ENCODE measurements at regions not wholly inside any gene's neighbourhood (a gene's known extent, or its start where the extent isn't known, plus 50 kb on each side); places are given as distances from the start of the nearest gene placed in this dataset.

DNA sequence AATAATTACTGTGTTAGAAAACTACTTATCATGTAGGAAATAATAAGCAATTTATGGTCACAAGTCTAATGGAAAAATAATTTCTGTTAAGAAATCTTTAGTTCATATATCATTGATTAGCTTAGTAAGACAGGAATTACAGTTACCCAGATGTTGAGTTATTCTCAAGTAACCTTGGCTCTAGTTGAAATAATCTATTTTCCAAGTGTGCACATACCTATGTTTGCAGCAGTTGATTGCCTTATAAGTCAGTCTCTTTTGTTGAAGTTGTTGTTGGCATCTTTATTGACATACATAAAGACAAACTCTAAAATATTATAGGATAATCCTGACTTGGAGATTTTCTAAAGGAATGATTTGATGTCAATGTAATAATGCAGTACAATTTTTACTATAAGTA lies 511.4 kb upstream of the KLF12 start:
- TF ChIP-seq ZNF589 (CRISPR knock-in tag; conservative IDR thresholded peaks at IDR 0.05): no peak
- no peak for TF ChIP-seq NFIC (IDR thresholded peaks at IDR 0.05; ENCODE audit: low read length)
- TF ChIP-seq, protein P1, sequence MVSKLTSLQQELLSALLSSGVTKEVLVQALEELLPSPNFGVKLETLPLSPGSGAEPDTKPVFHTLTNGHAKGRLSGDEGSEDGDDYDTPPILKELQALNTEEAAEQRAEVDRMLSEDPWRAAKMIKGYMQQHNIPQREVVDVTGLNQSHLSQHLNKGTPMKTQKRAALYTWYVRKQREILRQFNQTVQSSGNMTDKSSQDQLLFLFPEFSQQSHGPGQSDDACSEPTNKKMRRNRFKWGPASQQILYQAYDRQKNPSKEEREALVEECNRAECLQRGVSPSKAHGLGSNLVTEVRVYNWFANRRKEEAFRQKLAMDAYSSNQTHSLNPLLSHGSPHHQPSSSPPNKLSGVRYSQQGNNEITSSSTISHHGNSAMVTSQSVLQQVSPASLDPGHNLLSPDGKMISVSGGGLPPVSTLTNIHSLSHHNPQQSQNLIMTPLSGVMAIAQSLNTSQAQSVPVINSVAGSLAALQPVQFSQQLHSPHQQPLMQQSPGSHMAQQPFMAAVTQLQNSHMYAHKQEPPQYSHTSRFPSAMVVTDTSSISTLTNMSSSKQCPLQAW (CRISPR knock-in tag; IDR thresholded peaks at IDR 0.05): no peak
- no peak for TF ChIP-seq JUND (CRISPR knock-in tag; IDR thresholded peaks at IDR 0.05)
- no peak for TF ChIP-seq EP300 (IDR thresholded peaks at IDR 0.05; ENCODE audit: low read depth in 2 of 2, low read length in 2 of 2)
- TF ChIP-seq EP300 (CRISPR knock-in tag; IDR thresholded peaks at IDR 0.05; ENCODE audit: borderline replicate concordance): no peak
- TF ChIP-seq FOXA3 (CRISPR knock-in tag; IDR thresholded peaks at IDR 0.05): no peak
- TF ChIP-seq, protein P2, sequence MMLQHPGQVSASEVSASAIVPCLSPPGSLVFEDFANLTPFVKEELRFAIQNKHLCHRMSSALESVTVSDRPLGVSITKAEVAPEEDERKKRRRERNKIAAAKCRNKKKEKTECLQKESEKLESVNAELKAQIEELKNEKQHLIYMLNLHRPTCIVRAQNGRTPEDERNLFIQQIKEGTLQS (CRISPR knock-in tag; IDR thresholded peaks at IDR 0.05): no peak
- TF ChIP-seq, protein P3, sequence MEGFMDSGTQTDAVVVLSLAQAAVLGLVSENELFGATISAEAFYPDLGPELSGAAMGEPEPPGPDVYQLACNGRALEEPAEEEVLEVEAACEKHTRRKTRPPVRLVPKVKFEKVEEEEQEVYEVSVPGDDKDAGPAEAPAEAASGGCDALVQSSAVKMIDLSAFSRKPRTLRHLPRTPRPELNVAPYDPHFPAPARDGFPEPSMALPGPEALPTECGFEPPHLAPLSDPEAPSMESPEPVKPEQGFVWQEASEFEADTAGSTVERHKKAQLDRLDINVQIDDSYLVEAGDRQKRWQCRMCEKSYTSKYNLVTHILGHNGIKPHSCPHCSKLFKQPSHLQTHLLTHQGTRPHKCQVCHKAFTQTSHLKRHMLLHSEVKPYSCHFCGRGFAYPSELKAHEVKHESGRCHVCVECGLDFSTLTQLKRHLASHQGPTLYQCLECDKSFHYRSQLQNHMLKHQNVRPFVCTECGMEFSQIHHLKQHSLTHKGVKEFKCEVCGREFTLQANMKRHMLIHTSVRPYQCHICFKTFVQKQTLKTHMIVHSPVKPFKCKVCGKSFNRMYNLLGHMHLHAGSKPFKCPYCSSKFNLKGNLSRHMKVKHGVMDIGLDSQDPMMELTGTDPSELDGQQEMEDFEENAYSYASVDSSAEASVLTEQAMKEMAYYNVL (CRISPR knock-in tag; IDR thresholded peaks at IDR 0.05; ENCODE audit: borderline replicate concordance): no peak
- no peak for TF ChIP-seq ZNF652 (CRISPR knock-in tag; IDR thresholded peaks at IDR 0.05; ENCODE audit: borderline replicate concordance, low read depth)
- TF ChIP-seq, protein P4, sequence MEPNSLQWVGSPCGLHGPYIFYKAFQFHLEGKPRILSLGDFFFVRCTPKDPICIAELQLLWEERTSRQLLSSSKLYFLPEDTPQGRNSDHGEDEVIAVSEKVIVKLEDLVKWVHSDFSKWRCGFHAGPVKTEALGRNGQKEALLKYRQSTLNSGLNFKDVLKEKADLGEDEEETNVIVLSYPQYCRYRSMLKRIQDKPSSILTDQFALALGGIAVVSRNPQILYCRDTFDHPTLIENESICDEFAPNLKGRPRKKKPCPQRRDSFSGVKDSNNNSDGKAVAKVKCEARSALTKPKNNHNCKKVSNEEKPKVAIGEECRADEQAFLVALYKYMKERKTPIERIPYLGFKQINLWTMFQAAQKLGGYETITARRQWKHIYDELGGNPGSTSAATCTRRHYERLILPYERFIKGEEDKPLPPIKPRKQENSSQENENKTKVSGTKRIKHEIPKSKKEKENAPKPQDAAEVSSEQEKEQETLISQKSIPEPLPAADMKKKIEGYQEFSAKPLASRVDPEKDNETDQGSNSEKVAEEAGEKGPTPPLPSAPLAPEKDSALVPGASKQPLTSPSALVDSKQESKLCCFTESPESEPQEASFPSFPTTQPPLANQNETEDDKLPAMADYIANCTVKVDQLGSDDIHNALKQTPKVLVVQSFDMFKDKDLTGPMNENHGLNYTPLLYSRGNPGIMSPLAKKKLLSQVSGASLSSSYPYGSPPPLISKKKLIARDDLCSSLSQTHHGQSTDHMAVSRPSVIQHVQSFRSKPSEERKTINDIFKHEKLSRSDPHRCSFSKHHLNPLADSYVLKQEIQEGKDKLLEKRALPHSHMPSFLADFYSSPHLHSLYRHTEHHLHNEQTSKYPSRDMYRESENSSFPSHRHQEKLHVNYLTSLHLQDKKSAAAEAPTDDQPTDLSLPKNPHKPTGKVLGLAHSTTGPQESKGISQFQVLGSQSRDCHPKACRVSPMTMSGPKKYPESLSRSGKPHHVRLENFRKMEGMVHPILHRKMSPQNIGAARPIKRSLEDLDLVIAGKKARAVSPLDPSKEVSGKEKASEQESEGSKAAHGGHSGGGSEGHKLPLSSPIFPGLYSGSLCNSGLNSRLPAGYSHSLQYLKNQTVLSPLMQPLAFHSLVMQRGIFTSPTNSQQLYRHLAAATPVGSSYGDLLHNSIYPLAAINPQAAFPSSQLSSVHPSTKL (CRISPR knock-in tag; IDR thresholded peaks at IDR 0.05): no peak
- TF ChIP-seq ZNF274 (CRISPR knock-in tag; IDR thresholded peaks at IDR 0.05): no peak
